AG09309 (cell line): ENCODE measurements at regions not wholly inside any gene's neighbourhood (a gene's known extent, or its start where the extent isn't known, plus 50 kb on each side); places are given as distances from the start of the nearest gene placed in this dataset.

Experiments used
- DNase-seq: peaks from one replicate; pipeline ENCODE4 v3.0.0-alpha.2; 2010; ENCODE audit warnings: low read depth
- H3K4me3 ChIP-seq: 2 replicates; pipeline ENCODE4 v1.5.1; 2011; ENCODE audit warnings: mild to moderate bottlenecking, low read depth, low read length, moderate library complexity; ENCODE audit not compliant: control insufficient read depth
- CTCF ChIP-seq: IDR thresholded peaks from 2 replicates; pipeline ENCODE4 v1.5.1; 2011; ENCODE audit warnings: mild to moderate bottlenecking, low read depth, low read length, inconsistent platforms; ENCODE audit not compliant: insufficient read depth, control insufficient read depth; ENCODE audit errors: missing control alignments

- no peak overlapping the region for H3K4me3 ChIP-seq
- no peak for DNase-seq
- no peak for TF ChIP-seq CTCF
Observed at GRCh38 chr12:78790148-78790547, 74.4 kb upstream of the SYT1 start.

- H3K4me3 ChIP-seq: no peak overlapping the region
- TF ChIP-seq CTCF: no peak
- DNase-seq: no peak
Observed at GRCh38 chr12:78792052-78792698, 72.4 kb upstream of the SYT1 start.

- no peak overlapping the region for H3K4me3 ChIP-seq
- DNase-seq: no peak
- no peak for TF ChIP-seq CTCF
Observed at GRCh38 chr12:78793491-78793890, 71.1 kb upstream of the SYT1 start.

- DNase-seq: no peak
- H3K4me3 ChIP-seq: no peak overlapping the region
- TF ChIP-seq CTCF: no peak
Observed at GRCh38 chr12:78793982-78794381, 70.6 kb upstream of the SYT1 start.

GRCh38 chr12:78795934-78796445 lies 68.6 kb upstream of the SYT1 start:
- no peak for DNase-seq
- TF ChIP-seq CTCF: no peak
- no peak overlapping the region for H3K4me3 ChIP-seq

- DNase-seq: no peak
- H3K4me3 ChIP-seq: no peak overlapping the region
- no peak for TF ChIP-seq CTCF
Observed at GRCh38 chr12:78797196-78797931, 67.2 kb upstream of the SYT1 start.
